Hematopoietic multipotent progenitor cell (in vitro differentiated cells): ENCODE measurements at regions not wholly inside any gene's neighbourhood (a gene's known extent, or its start where the extent isn't known, plus 50 kb on each side); places are given as distances from the start of the nearest gene placed in this dataset.

Experiments
- DNase-seq, 3 donors: peaks; one replicate each; pipeline ENCODE4 v3.0.0-alpha.2; 2011 to 2015; ENCODE audit warnings: low read depth in 2 of 3, low spot score in 2 of 3

- no peak for DNase-seq
These were observed 67.7 kb upstream of the DRGX start for GRCh38 chr10:49463605-49464004.

- DNase-seq: no peak
These were observed 63.0 kb upstream of the DRGX start for GRCh38 chr10:49458869-49459268.

- no peak for DNase-seq
These were observed 61.8 kb upstream of the DRGX start for GRCh38 chr10:49457686-49458085.

GRCh38 chr10:49448924-49449323 is 53.0 kb upstream of the DRGX start:
- no peak for DNase-seq

- DNase-seq: peak in 2 of 3 donors; percentile 30 to 43
These were observed 50.1 kb upstream of the DRGX start for GRCh38 chr10:49446031-49446430.
